ENCODE measurements at regions not wholly inside any gene's neighbourhood (a gene's known extent, or its start where the extent isn't known, plus 50 kb on each side); places are given as distances from the start of the nearest gene placed in this dataset.
"Not testable (repeated sequence)": the region's sequence is repeated elsewhere in the genome, so short reads cannot be mapped to it uniquely, and the experiment has no call there.

- no peak for DNase-seq (ENCODE audit: low read depth in 4 of 4, low spot score in 2 of 4)
Observed at GRCh38 chr4:180240670-180241069, 2002.5 kb upstream of the TENM3 start.

- no peak for DNase-seq (ENCODE audit: low read depth in 4 of 4, low spot score in 2 of 4)
Observed at GRCh38 chr4:180253419-180253818, 1989.8 kb upstream of the TENM3 start.

GRCh38 chr4:180261346-180261745, 1981.9 kb upstream of the TENM3 start:
- no peak for DNase-seq (ENCODE audit: low read depth in 4 of 4, low spot score in 2 of 4)

- DNase-seq (ENCODE audit: low read depth in 4 of 4, low spot score in 2 of 4), result no peak
Observed at GRCh38 chr4:180280076-180280475, 1963.1 kb upstream of the TENM3 start.

GRCh38 chr4:180280726-180281297, 1962.4 kb upstream of the TENM3 start:
- peak in 1 of 4 donors; percentile 4 for DNase-seq (ENCODE audit: low read depth in 4 of 4, low spot score in 2 of 4)

GRCh38 chr4:180281724-180282123, 1961.5 kb upstream of the TENM3 start:
- DNase-seq (ENCODE audit: low read depth in 4 of 4, low spot score in 2 of 4), result no peak

GRCh38 chr4:180284267-180284666, 1958.9 kb upstream of the TENM3 start:
- no peak for DNase-seq (ENCODE audit: low read depth in 4 of 4, low spot score in 2 of 4)

GRCh38 chr4:180285796-180286195, 1957.4 kb upstream of the TENM3 start:
- DNase-seq (ENCODE audit: low read depth in 4 of 4, low spot score in 2 of 4), result no peak

GRCh38 chr4:180292339-180292738, 1950.9 kb upstream of the TENM3 start:
- DNase-seq (ENCODE audit: low read depth in 4 of 4, low spot score in 2 of 4), result no peak

GRCh38 chr4:180296036-180296599, 1947.1 kb upstream of the TENM3 start:
- DNase-seq (ENCODE audit: low read depth in 4 of 4, low spot score in 2 of 4), result no peak

- DNase-seq (ENCODE audit: low read depth in 4 of 4, low spot score in 2 of 4), result no peak
Observed at GRCh38 chr4:180304321-180304720, 1938.9 kb upstream of the TENM3 start.

- no peak for DNase-seq (ENCODE audit: low read depth in 4 of 4, low spot score in 2 of 4)
Observed at GRCh38 chr4:180310616-180311015, 1932.6 kb upstream of the TENM3 start.

GRCh38 chr4:180314972-180315371, 1928.2 kb upstream of the TENM3 start:
- no peak for DNase-seq (ENCODE audit: low read depth in 4 of 4, low spot score in 2 of 4)

- DNase-seq (ENCODE audit: low read depth in 4 of 4, low spot score in 2 of 4), result no peak
Observed at GRCh38 chr4:180330521-180330920, 1912.7 kb upstream of the TENM3 start.

- DNase-seq (ENCODE audit: low read depth in 4 of 4, low spot score in 2 of 4), result no peak
Observed at GRCh38 chr4:180333162-180333561, 1910.0 kb upstream of the TENM3 start.

- DNase-seq (ENCODE audit: low read depth in 4 of 4, low spot score in 2 of 4), result no peak
Observed at GRCh38 chr4:180335566-180335965, 1907.6 kb upstream of the TENM3 start.

- no peak for DNase-seq (ENCODE audit: low read depth in 4 of 4, low spot score in 2 of 4)
Observed at GRCh38 chr4:180336494-180337090, 1906.6 kb upstream of the TENM3 start.

- no peak for DNase-seq (ENCODE audit: low read depth in 4 of 4, low spot score in 2 of 4)
Observed at GRCh38 chr4:180341926-180342325, 1901.3 kb upstream of the TENM3 start.

GRCh38 chr4:180350901-180351300, 1892.3 kb upstream of the TENM3 start:
- no peak for DNase-seq (ENCODE audit: low read depth in 4 of 4, low spot score in 2 of 4)

- DNase-seq (ENCODE audit: low read depth in 4 of 4, low spot score in 2 of 4), result no peak
Observed at GRCh38 chr4:180356766-180357165, 1886.4 kb upstream of the TENM3 start.

GRCh38 chr4:180360113-180360512, 1883.1 kb upstream of the TENM3 start:
- not testable (repeated sequence) for DNase-seq (ENCODE audit: low read depth in 4 of 4, low spot score in 2 of 4)

- DNase-seq (ENCODE audit: low read depth in 4 of 4, low spot score in 2 of 4), result no peak
Observed at GRCh38 chr4:180363815-180364214, 1879.4 kb upstream of the TENM3 start.
